AG04449 (cell line): ENCODE measurements at regions not wholly inside any gene's neighbourhood (a gene's known extent, or its start where the extent isn't known, plus 50 kb on each side); places are given as distances from the start of the nearest gene placed in this dataset.

Experiments
- CTCF ChIA-PET: fragments of 350-600 bp; formaldehyde crosslinking; extraction: SDS; loops from one replicate; lab custom pipeline; 2021; ENCODE audit warnings: antibody characterized with exemption; lab: Yijun Ruan, JAX
- POLR2A ChIA-PET: fragments of 400-600, 350-600 bp; formaldehyde crosslinking; extraction: SDS; loops from one replicate; lab custom pipeline; 2020; ENCODE audit warnings: antibody characterized with exemption, inconsistent platforms; lab: Yijun Ruan, JAX
- DNase-seq: peaks from one replicate; pipeline ENCODE4 v3.0.0-alpha.2; 2010; ENCODE audit warnings: low read depth, low spot score
- H3K4me3 ChIP-seq: 2 replicates; pipeline ENCODE4 v1.5.1; 2011; ENCODE audit warnings: low read depth, mild to moderate bottlenecking, control low read depth, low read length
- CTCF ChIP-seq: IDR thresholded peaks from one replicate; pipeline ENCODE4 v1.5.1; 2011; ENCODE audit warnings: mild to moderate bottlenecking, moderate library complexity, low read length, control low read depth, inconsistent platforms; ENCODE audit not compliant: insufficient read depth; ENCODE audit errors: missing control alignments

- DNase-seq = no peak
- POLR2A ChIA-PET = no interaction called here
Observed at GRCh38 chr12:83796531-83796930, 1109.8 kb downstream of the TMTC2 start.

GRCh38 chr12:83793616-83794015 lies 1106.9 kb downstream of the TMTC2 start:
- ChIA-PET CTCF (no interaction called here), POLR2A (no interaction called here)
- H3K4me3 ChIP-seq = no peak overlapping the region
- no peak for TF ChIP-seq CTCF
- DNase-seq = no peak

More at GRCh38 chr12:83796531-83796930, 1109.8 kb downstream of the TMTC2 start:
- H3K4me3 ChIP-seq = no peak overlapping the region
- no peak for TF ChIP-seq CTCF
- CTCF ChIA-PET = no interaction called here

GRCh38 chr12:83784298-83784890 lies 1097.7 kb downstream of the TMTC2 start:
- no peak for DNase-seq
- no peak for TF ChIP-seq CTCF
- no peak overlapping the region for H3K4me3 ChIP-seq
- CTCF ChIA-PET = no interaction called here
- POLR2A ChIA-PET = no interaction called here

- CTCF ChIA-PET = no interaction called here
- no peak overlapping the region for H3K4me3 ChIP-seq
- POLR2A ChIA-PET = no interaction called here
- no peak for TF ChIP-seq CTCF
- no peak for DNase-seq
Observed at GRCh38 chr12:83779526-83779925, 1092.8 kb downstream of the TMTC2 start.

GRCh38 chr12:83769151-83769550 lies 1082.4 kb downstream of the TMTC2 start:
- no peak for TF ChIP-seq CTCF
- ChIA-PET POLR2A (no interaction called here), CTCF (no interaction called here)
- no peak overlapping the region for H3K4me3 ChIP-seq
- DNase-seq = no peak

GRCh38 chr12:83767723-83768122 lies 1081.0 kb downstream of the TMTC2 start:
- CTCF ChIA-PET = no interaction called here
- no peak for TF ChIP-seq CTCF
- H3K4me3 ChIP-seq = no peak overlapping the region
- POLR2A ChIA-PET = no interaction called here
- no peak for DNase-seq
